Transverse colon (tissue), 3 donors: ENCODE measurements at regions not wholly inside any gene's neighbourhood (a gene's known extent, or its start where the extent isn't known, plus 50 kb on each side); places are given as distances from the start of the nearest gene placed in this dataset.

Experiments used
- CTCF ChIP-seq, 5 experiments: fragments of 200-600 bp in 3 of 5; fragments of 450-650 bp in 2 of 5; sonication (generic) in 3 of 5; IDR thresholded peaks; 1 replicate in 2 of 5; 2 replicates in 3 of 5; pipeline ENCODE4 v1.5.1; 2016 to 2017; ENCODE audit warnings: antibody characterized with exemption in 5 of 5, inconsistent platforms in 3 of 5, mild to moderate bottlenecking in 2 of 5, moderate library complexity in 1 of 5
- POLR2A ChIP-seq: fragments of 450-650 bp; IDR thresholded peaks from one replicate; pipeline ENCODE4 v1.6.1; 2016; ENCODE audit warnings: antibody characterized with exemption, mild to moderate bottlenecking, moderate library complexity

- TF ChIP-seq CTCF (IDR thresholded peaks at IDR 0.05) (no peak), POLR2A (no peak)
Observed at GRCh38 chr20:57806975-57807374, 97.2 kb upstream of the PMEPA1 start.
